IMR-90 (cell line): ENCODE measurements at regions not wholly inside any gene's neighbourhood (a gene's known extent, or its start where the extent isn't known, plus 50 kb on each side); places are given as distances from the start of the nearest gene placed in this dataset.

ENCODE experiments used
- ATAC-seq: fragments of 200-7000 bp; cut with Tn5 transposase; 2 replicates; pipeline ENCODE4 v1.9.1; 2020; ENCODE audit warnings: low read depth, mild to moderate bottlenecking, moderate library complexity
- BruUV-seq: library from RNA; stranded (reverse); fragments of 400-500 nt; replicated peaks from 2 replicates; lab custom pipeline; 2021; lab: Mats Ljungman, UMichigan
- CTCF ChIA-PET: fragments of 300-600 bp; formaldehyde crosslinking; extraction: SDS; loops from one replicate; lab custom pipeline; 2021; ENCODE audit warnings: antibody characterized with exemption; lab: Yijun Ruan, JAX
- POLR2A ChIA-PET: fragments of 300-600 bp; sonication (Branson Sonifier 250); formaldehyde crosslinking; loops from one replicate; lab custom pipeline; 2022; ENCODE audit warnings: antibody characterized with exemption; ENCODE audit not compliant: unreplicated experiment; lab: Charles Lee
- DNase-seq: peaks from one replicate; pipeline ENCODE4 v3.0.0; 2013
- H2AFZ ChIP-seq: replicated peaks from 2 replicates; pipeline ENCODE3; 2013; ENCODE audit warnings: low read length, mild to moderate bottlenecking; ENCODE audit not compliant: poor library complexity
- H2AK5ac ChIP-seq: 2 replicates; pipeline ENCODE4 v1.6.1; 2013; ENCODE audit warnings: low read depth, low read length, inconsistent platforms
- H2AK9ac ChIP-seq: replicated peaks from 2 replicates; pipeline ENCODE3; 2013; ENCODE audit warnings: mild to moderate bottlenecking, low read depth, low read length, moderate library complexity; ENCODE audit not compliant: poor library complexity
- H2BK120ac ChIP-seq: 2 replicates; pipeline ENCODE4 v1.6.1; 2013; ENCODE audit warnings: low read depth, low read length, inconsistent platforms
- H2BK15ac ChIP-seq: 3 replicates; pipeline ENCODE4 v1.6.1; 2013; ENCODE audit warnings: low read depth, low read length, inconsistent platforms
- H2BK20ac ChIP-seq: 2 replicates; pipeline ENCODE4 v1.6.1; 2013; ENCODE audit warnings: low read depth, mild to moderate bottlenecking, inconsistent platforms, low read length, moderate library complexity
- H2BK5ac ChIP-seq: 2 replicates; pipeline ENCODE4 v1.6.1; 2013; ENCODE audit warnings: mild to moderate bottlenecking, low read depth, low read length, inconsistent platforms; ENCODE audit not compliant: poor library complexity, severe bottlenecking
- H3K14ac ChIP-seq: replicated peaks from 2 replicates; pipeline ENCODE4 v1.6.1; 2013; ENCODE audit warnings: low read depth, low read length, inconsistent platforms
- H3K18ac ChIP-seq: 2 replicates; pipeline ENCODE4 v1.6.1; 2013; ENCODE audit warnings: low read depth, low read length, control low read depth
- H3K23ac ChIP-seq: 2 replicates; pipeline ENCODE4 v1.6.1; 2013; ENCODE audit warnings: low read depth, low read length, inconsistent platforms
- H3K27ac ChIP-seq: 2 replicates; pipeline ENCODE4 v1.5.1; 2013; ENCODE audit warnings: mild to moderate bottlenecking, control low read depth, low read length; ENCODE audit not compliant: insufficient read depth
- H3K27me3 ChIP-seq: 2 replicates; pipeline ENCODE4 v1.6.1; 2013; ENCODE audit warnings: low read length; ENCODE audit not compliant: control insufficient read depth, insufficient read depth
- H3K36me3 ChIP-seq: 2 replicates; pipeline ENCODE4 v1.6.1; 2013; ENCODE audit warnings: low read length, mixed read lengths; ENCODE audit not compliant: control insufficient read depth, insufficient read depth
- H3K4ac ChIP-seq: 2 replicates; pipeline ENCODE4 v1.6.1; 2013; ENCODE audit warnings: low read depth, low read length, inconsistent platforms
- H3K4me1 ChIP-seq: 2 replicates; pipeline ENCODE4 v1.6.1; 2013; ENCODE audit warnings: low read length, mixed read lengths; ENCODE audit not compliant: control insufficient read depth, insufficient read depth
- H3K4me2 ChIP-seq: 2 replicates; pipeline ENCODE4 v1.6.1; 2013; ENCODE audit warnings: low read depth, mild to moderate bottlenecking, control low read depth, low read length, moderate library complexity
- H3K4me3 ChIP-seq: 2 replicates; pipeline ENCODE4 v1.5.1; 2013; ENCODE audit warnings: low read depth, mild to moderate bottlenecking, control low read depth, low read length, moderate library complexity; ENCODE audit not compliant: insufficient read depth
- H3K56ac ChIP-seq: 2 replicates; pipeline ENCODE4 v1.6.1; 2013; ENCODE audit warnings: low read length, inconsistent platforms; ENCODE audit not compliant: insufficient read depth; ENCODE audit errors: extremely low read depth
- H3K79me1 ChIP-seq, 2 experiments: 2 replicates each; pipeline ENCODE4 v1.6.1; 2013; ENCODE audit warnings: low read length in 2 of 2, inconsistent platforms in 1 of 2, low read depth in 1 of 2
- H3K9ac ChIP-seq: 2 replicates; pipeline ENCODE4 v1.6.1; 2013; ENCODE audit warnings: low read depth, low read length, control low read depth
- H3K9me1 ChIP-seq: 2 replicates; pipeline ENCODE4 v1.6.1; 2013; ENCODE audit warnings: low read length, inconsistent platforms; ENCODE audit not compliant: insufficient read depth
- H3K9me3 ChIP-seq: 2 replicates; pipeline ENCODE4 v1.6.1; 2013; ENCODE audit warnings: low read length; ENCODE audit not compliant: control insufficient read depth, insufficient read depth
- H4K20me1 ChIP-seq: 2 replicates; pipeline ENCODE4 v1.6.1; 2013; ENCODE audit warnings: low read length, inconsistent platforms; ENCODE audit not compliant: insufficient read depth
- H4K5ac ChIP-seq: 2 replicates; pipeline ENCODE4 v1.6.1; 2013; ENCODE audit warnings: mild to moderate bottlenecking, low read depth, low read length, control low read depth
- H4K8ac ChIP-seq, 2 experiments: 2 replicates each; pipeline ENCODE4 v1.6.1; 2013; ENCODE audit warnings: low read depth in 2 of 2, low read length in 2 of 2, control low read depth in 1 of 2, inconsistent platforms in 1 of 2
- H4K91ac ChIP-seq: 2 replicates; pipeline ENCODE4 v1.6.1; 2013; ENCODE audit warnings: low read depth, low read length, inconsistent platforms; ENCODE audit not compliant: insufficient read depth
- BHLHE40 ChIP-seq: fragments of 150-350 bp; IDR thresholded peaks from 2 replicates; pipeline ENCODE4 v1.6.1; 2016; ENCODE audit warnings: mild to moderate bottlenecking, low read depth, low read length
- CEBPB ChIP-seq: IDR thresholded peaks from 2 replicates; pipeline ENCODE4 v1.6.1; 2012; ENCODE audit warnings: low read depth, low read length, improper control_type of control experiment
- CHD1 ChIP-seq: IDR thresholded peaks from 2 replicates; pipeline ENCODE4 v1.6.1; 2012; ENCODE audit warnings: low read depth, low read length, improper control_type of control experiment
- FOS ChIP-seq: fragments of 150-350 bp; IDR thresholded peaks from 2 replicates; pipeline ENCODE4 v1.6.1; 2016; ENCODE audit warnings: low read depth, low read length
- MAZ ChIP-seq: IDR thresholded peaks from 2 replicates; pipeline ENCODE4 v1.6.1; 2012; ENCODE audit warnings: low read depth, mild to moderate bottlenecking, low read length, improper control_type of control experiment, moderate library complexity, borderline replicate concordance
- POLR2A ChIP-seq: IDR thresholded peaks from 2 replicates; pipeline ENCODE4 v1.6.1; 2012; ENCODE audit warnings: mild to moderate bottlenecking, low read depth, low read length
- RAD21 ChIP-seq: IDR thresholded peaks from 2 replicates; pipeline ENCODE4 v1.6.1; 2012; ENCODE audit warnings: low read length, improper control_type of control experiment
- RCOR1 ChIP-seq: IDR thresholded peaks from 2 replicates; pipeline ENCODE4 v1.6.1; 2012; ENCODE audit warnings: mild to moderate bottlenecking, low read length, improper control_type of control experiment; ENCODE audit not compliant: insufficient replicate concordance
- RFX5 ChIP-seq: IDR thresholded peaks from 2 replicates; pipeline ENCODE4 v1.8.0; 2012; ENCODE audit warnings: low read depth, mild to moderate bottlenecking, low read length, moderate library complexity
- SMC3 ChIP-seq: fragments of 150-350 bp; IDR thresholded peaks from 2 replicates; pipeline ENCODE4 v1.6.1; 2016; ENCODE audit warnings: low read depth, mild to moderate bottlenecking, antibody characterized with exemption, low read length, moderate library complexity
- USF2 ChIP-seq: fragments of 150-350 bp; IDR thresholded peaks from 2 replicates; pipeline ENCODE4 v1.6.1; 2017; ENCODE audit warnings: mild to moderate bottlenecking, antibody characterized with exemption, low read length, low read depth
- WGBS, 2 experiments: methylation state at CpG; one replicate each; pipeline versions ENCODE4 v1.1.5 to v1.1.7; 2013; ENCODE audit warnings: missing lambda C conversion rate in 2 of 2; ENCODE audit not compliant: insufficient read length in 1 of 2; ENCODE audit errors: extremely low coverage in 2 of 2; 5-methylcytosine and 5-hydroxymethylcytosine counted together
- dilution Hi-C: fragments of 300-500 bp; cut with HindIII; formaldehyde crosslinking; loops from one replicate; pipeline ENCODE4 v1.14.3; 2018; ENCODE audit warnings: low sequenced_read_pairs; ENCODE audit not compliant: unreplicated experiment
- in situ Hi-C: fragments of 300-500 bp; cut with MboI; formaldehyde crosslinking; loops from 3 replicates; pipeline ENCODE4 v1.14.3; 2019; ENCODE audit warnings: low sequenced_read_pairs, inconsistent platforms, mixed read lengths
- intact Hi-C: fragments of 100-400 bp; cut with micrococcal nuclease; formaldehyde crosslinking; loops from 2 replicates; pipeline ENCODE4 v1.10.0; 2022
- TF ChIP-seq, protein P1 (sequence below): conservative IDR thresholded peaks from 2 replicates; pipeline ENCODE4 v1.5.1; 2012; ENCODE audit warnings: mild to moderate bottlenecking, low read depth, low read length, improper control_type of control experiment

DNA sequence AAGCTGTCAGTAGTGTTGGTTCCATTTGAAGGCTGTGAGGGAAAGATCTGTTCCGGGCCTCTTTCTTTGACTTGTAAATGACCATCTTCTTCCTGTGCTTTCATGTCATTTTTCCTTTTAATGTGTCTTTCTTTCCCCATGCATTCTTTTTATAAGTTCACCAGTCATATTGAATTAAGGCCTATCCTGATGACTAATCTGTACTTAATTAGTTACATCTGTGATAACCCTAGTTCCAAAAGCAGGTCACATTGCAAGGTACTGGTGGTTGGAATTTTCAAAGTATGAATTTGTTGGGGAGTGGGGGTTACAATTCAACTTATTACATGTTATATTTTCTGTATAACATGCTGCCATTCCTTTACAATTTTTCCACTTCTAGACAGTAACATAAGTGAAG, 1642.1 kb upstream of the FLRT2 start:
- DNase-seq (no peak), ATAC-seq (no peak)
- Histone ChIP-seq H3K36me3 (no peaks in the 10 kb centered on the region), H3K56ac (no peak overlapping the region), H3K23ac (no peak overlapping the region), H3K4me2 (no peak overlapping the region), H3K4me1 (no peaks in the 10 kb centered on the region), H3K9ac (no peak overlapping the region), H3K4me3 (no peak overlapping the region), H2BK15ac (no peak overlapping the region), H2AFZ (no peak overlapping the region), H3K9me1 (no peaks in the 10 kb centered on the region), H4K5ac (no peak overlapping the region), H3K79me1 (no peaks in the 10 kb centered on the region), H2BK5ac (no peak overlapping the region), H3K18ac (no peak overlapping the region; the same call in 1 of the 2 replicates), H3K27ac (no peak overlapping the region), H2AK5ac (no peak overlapping the region), H3K14ac (no peak overlapping the region), H2BK20ac (no peak overlapping the region), H4K91ac (no peak overlapping the region), H2BK120ac (no peak overlapping the region), H3K27me3 (no peaks in the 10 kb centered on the region), H3K9me3 (no peaks in the 10 kb centered on the region), H4K20me1 (no peaks in the 10 kb centered on the region), H2AK9ac (no peak overlapping the region), H3K4ac (no peak overlapping the region), H4K8ac (no peak overlapping the region)
- dilution Hi-C loops: no loop called here
- intact Hi-C loops: no loop called here
- in situ Hi-C loops: no loop called here
- no TSS peak for BruUV-seq
- CTCF ChIA-PET: no interaction called here
- POLR2A ChIA-PET: no interaction called here
- no CpG with 5 or more reads among the region's 1 CpG for WGBS, 2 experiments
- TF ChIP-seq BHLHE40: no peak
- TF ChIP-seq RCOR1: no peak
- TF ChIP-seq CHD1: no peak
- TF ChIP-seq CEBPB: no peak
- TF ChIP-seq RFX5: no peak
- TF ChIP-seq USF2: no peak
- no peak for TF ChIP-seq MAZ
- no peak for TF ChIP-seq POLR2A
- no peak for TF ChIP-seq FOS
- TF ChIP-seq RAD21: no peak
- no peak for TF ChIP-seq SMC3
- TF ChIP-seq, protein P1, sequence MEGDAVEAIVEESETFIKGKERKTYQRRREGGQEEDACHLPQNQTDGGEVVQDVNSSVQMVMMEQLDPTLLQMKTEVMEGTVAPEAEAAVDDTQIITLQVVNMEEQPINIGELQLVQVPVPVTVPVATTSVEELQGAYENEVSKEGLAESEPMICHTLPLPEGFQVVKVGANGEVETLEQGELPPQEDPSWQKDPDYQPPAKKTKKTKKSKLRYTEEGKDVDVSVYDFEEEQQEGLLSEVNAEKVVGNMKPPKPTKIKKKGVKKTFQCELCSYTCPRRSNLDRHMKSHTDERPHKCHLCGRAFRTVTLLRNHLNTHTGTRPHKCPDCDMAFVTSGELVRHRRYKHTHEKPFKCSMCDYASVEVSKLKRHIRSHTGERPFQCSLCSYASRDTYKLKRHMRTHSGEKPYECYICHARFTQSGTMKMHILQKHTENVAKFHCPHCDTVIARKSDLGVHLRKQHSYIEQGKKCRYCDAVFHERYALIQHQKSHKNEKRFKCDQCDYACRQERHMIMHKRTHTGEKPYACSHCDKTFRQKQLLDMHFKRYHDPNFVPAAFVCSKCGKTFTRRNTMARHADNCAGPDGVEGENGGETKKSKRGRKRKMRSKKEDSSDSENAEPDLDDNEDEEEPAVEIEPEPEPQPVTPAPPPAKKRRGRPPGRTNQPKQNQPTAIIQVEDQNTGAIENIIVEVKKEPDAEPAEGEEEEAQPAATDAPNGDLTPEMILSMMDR: no peak
